ENCODE measurements at regions not wholly inside any gene's neighbourhood (a gene's known extent, or its start where the extent isn't known, plus 50 kb on each side); places are given as distances from the start of the nearest gene placed in this dataset.

DNA sequence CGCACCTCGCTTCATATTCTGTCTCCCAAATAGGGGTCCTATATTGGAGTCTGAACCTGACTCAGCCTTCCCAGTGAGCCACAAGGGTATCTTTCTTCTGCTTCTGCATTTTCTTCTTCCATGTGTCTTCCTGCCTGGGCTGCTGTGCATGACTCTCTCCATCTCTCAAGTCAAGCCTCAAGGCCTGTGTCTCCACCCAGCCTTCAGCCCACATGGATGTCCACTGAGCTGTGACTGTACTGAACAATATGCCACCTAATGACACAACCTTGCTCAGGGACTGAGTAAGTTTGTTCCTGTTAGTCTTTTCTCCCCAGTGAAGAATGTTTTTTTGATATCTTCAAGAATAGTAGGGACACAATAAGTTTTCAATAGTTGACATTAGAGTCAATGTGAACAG is 162.7 kb upstream of the TBX20 start:
- in situ Hi-C loops (cut with MboI; ENCODE audit: low sequenced_read_pairs), result no loop called here
- BruUV-seq (replicated peaks), result no TSS peak
- CTCF ChIA-PET, result no interaction called here

More for the DNA sequence above, 162.7 kb upstream of the TBX20 start:
- H3K27me3 ChIP-seq (ENCODE audit: control insufficient read depth, insufficient read depth, low read length), result no peaks in the 10 kb centered on the region
- H3K36me3 ChIP-seq (ENCODE audit: control insufficient read depth, insufficient read depth, low read length), result no peaks in the 10 kb centered on the region
- H3K9me3 ChIP-seq (ENCODE audit: control insufficient read depth, insufficient read depth, low read length), result no peaks in the 10 kb centered on the region
- H3K4me2 ChIP-seq (ENCODE audit: low read depth, low read length), result no peak overlapping the region
- H3K56ac ChIP-seq (ENCODE audit: extremely low read depth, insufficient read depth, low read length), result no peak overlapping the region
- intact Hi-C loops (cut with micrococcal nuclease) (no loop called here), dilution Hi-C loops (cut with HindIII; ENCODE audit: low sequenced_read_pairs, unreplicated experiment) (no loop called here)
- no peak overlapping the region for H2AFZ ChIP-seq (replicated peaks; ENCODE audit: low read length, poor library complexity)
- no peak overlapping the region for H3K9ac ChIP-seq (ENCODE audit: low read depth, low read length)
- H2BK15ac ChIP-seq (ENCODE audit: low read depth, low read length), result no peak overlapping the region
- no peak overlapping the region for H2BK20ac ChIP-seq (ENCODE audit: low read depth, low read length)
- H3K4me1 ChIP-seq (ENCODE audit: control insufficient read depth, insufficient read depth, low read length), result no peaks in the 10 kb centered on the region
- no peak for ATAC-seq (ENCODE audit: low read depth)
- H3K79me1 ChIP-seq (ENCODE audit: low read depth in 1 of 2, low read length in 2 of 2), result no peaks in the 10 kb centered on the region
- no peaks in the 10 kb centered on the region for H4K20me1 ChIP-seq (ENCODE audit: insufficient read depth, low read length)
- H2BK120ac ChIP-seq (ENCODE audit: low read depth, low read length), result no peak overlapping the region
- H2AK9ac ChIP-seq (replicated peaks; ENCODE audit: low read depth, low read length, poor library complexity), result no peak overlapping the region
- H3K4ac ChIP-seq (ENCODE audit: low read depth, low read length), result no peak overlapping the region
- POLR2A ChIA-PET (ENCODE audit: unreplicated experiment), result no interaction called here
- TF ChIP-seq CEBPB (IDR thresholded peaks at IDR 0.05; ENCODE audit: low read depth, low read length) (no peak), RAD21 (IDR thresholded peaks at IDR 0.05; ENCODE audit: low read length) (no peak), MAFK (IDR thresholded peaks at IDR 0.05; ENCODE audit: low read depth, low read length) (no peak), NFE2L2 (IDR thresholded peaks at IDR 0.05; ENCODE audit: low read depth, low read length) (no peak), RFX5 (IDR thresholded peaks at IDR 0.05; ENCODE audit: low read depth, low read length) (no peak), SMC3 (IDR thresholded peaks at IDR 0.05; ENCODE audit: low read depth, low read length) (no peak), POLR2A (IDR thresholded peaks at IDR 0.05; ENCODE audit: low read depth, low read length) (no peak), MAZ (IDR thresholded peaks at IDR 0.05; ENCODE audit: borderline replicate concordance, low read depth, low read length) (no peak), RCOR1 (IDR thresholded peaks at IDR 0.05; ENCODE audit: insufficient replicate concordance, low read length) (no peak)
- TF ChIP-seq, protein P1, sequence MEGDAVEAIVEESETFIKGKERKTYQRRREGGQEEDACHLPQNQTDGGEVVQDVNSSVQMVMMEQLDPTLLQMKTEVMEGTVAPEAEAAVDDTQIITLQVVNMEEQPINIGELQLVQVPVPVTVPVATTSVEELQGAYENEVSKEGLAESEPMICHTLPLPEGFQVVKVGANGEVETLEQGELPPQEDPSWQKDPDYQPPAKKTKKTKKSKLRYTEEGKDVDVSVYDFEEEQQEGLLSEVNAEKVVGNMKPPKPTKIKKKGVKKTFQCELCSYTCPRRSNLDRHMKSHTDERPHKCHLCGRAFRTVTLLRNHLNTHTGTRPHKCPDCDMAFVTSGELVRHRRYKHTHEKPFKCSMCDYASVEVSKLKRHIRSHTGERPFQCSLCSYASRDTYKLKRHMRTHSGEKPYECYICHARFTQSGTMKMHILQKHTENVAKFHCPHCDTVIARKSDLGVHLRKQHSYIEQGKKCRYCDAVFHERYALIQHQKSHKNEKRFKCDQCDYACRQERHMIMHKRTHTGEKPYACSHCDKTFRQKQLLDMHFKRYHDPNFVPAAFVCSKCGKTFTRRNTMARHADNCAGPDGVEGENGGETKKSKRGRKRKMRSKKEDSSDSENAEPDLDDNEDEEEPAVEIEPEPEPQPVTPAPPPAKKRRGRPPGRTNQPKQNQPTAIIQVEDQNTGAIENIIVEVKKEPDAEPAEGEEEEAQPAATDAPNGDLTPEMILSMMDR (conservative IDR thresholded peaks at IDR 0.05; ENCODE audit: low read depth, low read length), result no peak
- TF ChIP-seq, protein P2, sequence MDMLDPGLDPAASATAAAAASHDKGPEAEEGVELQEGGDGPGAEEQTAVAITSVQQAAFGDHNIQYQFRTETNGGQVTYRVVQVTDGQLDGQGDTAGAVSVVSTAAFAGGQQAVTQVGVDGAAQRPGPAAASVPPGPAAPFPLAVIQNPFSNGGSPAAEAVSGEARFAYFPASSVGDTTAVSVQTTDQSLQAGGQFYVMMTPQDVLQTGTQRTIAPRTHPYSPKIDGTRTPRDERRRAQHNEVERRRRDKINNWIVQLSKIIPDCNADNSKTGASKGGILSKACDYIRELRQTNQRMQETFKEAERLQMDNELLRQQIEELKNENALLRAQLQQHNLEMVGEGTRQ (IDR thresholded peaks at IDR 0.05; ENCODE audit: low read depth, low read length), result no peak
- H4K8ac ChIP-seq (ENCODE audit: low read depth in 2 of 2, low read length in 2 of 2), result no peak overlapping the region
- no peak for DNase-seq
- no peak overlapping the region for H3K14ac ChIP-seq (replicated peaks; ENCODE audit: low read depth, low read length)
- no peak overlapping the region for H2AK5ac ChIP-seq (ENCODE audit: low read depth, low read length)
- H3K27ac ChIP-seq (ENCODE audit: insufficient read depth, low read length), result no peak overlapping the region
- no peak overlapping the region for H4K91ac ChIP-seq (ENCODE audit: insufficient read depth, low read depth, low read length)
- no peak overlapping the region for H4K5ac ChIP-seq (ENCODE audit: low read depth, low read length)
- no peak overlapping the region for H3K23ac ChIP-seq (ENCODE audit: low read depth, low read length)
- no peak overlapping the region for H3K18ac ChIP-seq (ENCODE audit: low read depth, low read length)
- H2BK5ac ChIP-seq (ENCODE audit: low read depth, low read length, poor library complexity, severe bottlenecking), result no peak overlapping the region
- WGBS, 2 experiments (ENCODE audit: extremely low coverage in 2 of 2, insufficient read length in 1 of 2), result no CpG with 5 or more reads among the region's 2 CpGs
- H3K4me3 ChIP-seq (ENCODE audit: insufficient read depth, low read depth, low read length), result no peak overlapping the region
- H3K9me1 ChIP-seq (ENCODE audit: insufficient read depth, low read length), result no peaks in the 10 kb centered on the region

Data from IMR-90 (cell line).